H9 (cell line): ENCODE measurements at regions not wholly inside any gene's neighbourhood (a gene's known extent, or its start where the extent isn't known, plus 50 kb on each side); places are given as distances from the start of the nearest gene placed in this dataset.

Source experiments
- DNase-seq: peaks from one replicate; pipeline ENCODE4 v3.0.0-alpha.2; 2017
- H2AFZ ChIP-seq: one replicate; pipeline ENCODE4 v1.6.1; 2013; ENCODE audit warnings: mild to moderate bottlenecking, low read length, control low read depth, moderate library complexity
- H2AK5ac ChIP-seq: 2 replicates; pipeline ENCODE4 v1.6.1; 2013; ENCODE audit warnings: low read length, control low read depth, mixed read lengths; ENCODE audit not compliant: insufficient read length
- H2BK120ac ChIP-seq: one replicate; pipeline ENCODE4 v1.6.1; 2013; ENCODE audit warnings: low read depth, mild to moderate bottlenecking, low read length, control low read depth, inconsistent platforms; ENCODE audit not compliant: poor library complexity, severe bottlenecking
- H2BK12ac ChIP-seq: 2 replicates; pipeline ENCODE4 v1.6.1; 2013; ENCODE audit warnings: low read length, control low read depth, mixed read lengths, low read depth; ENCODE audit not compliant: insufficient read length
- H2BK15ac ChIP-seq: 2 replicates; pipeline ENCODE4 v1.6.1; 2013; ENCODE audit warnings: low read depth, low read length, control low read depth
- H2BK20ac ChIP-seq: one replicate; pipeline ENCODE4 v1.6.1; 2013; ENCODE audit warnings: low read depth, mild to moderate bottlenecking, low read length, control low read depth, inconsistent platforms; ENCODE audit not compliant: poor library complexity, severe bottlenecking
- H2BK5ac ChIP-seq: 2 replicates; pipeline ENCODE4 v1.6.1; 2013; ENCODE audit warnings: low read length, control low read depth, mixed read lengths; ENCODE audit not compliant: insufficient read length
- H3K14ac ChIP-seq: 2 replicates; pipeline ENCODE4 v1.6.1; 2013; ENCODE audit warnings: low read length, control low read depth; ENCODE audit not compliant: insufficient read depth
- H3K18ac ChIP-seq: 2 replicates; pipeline ENCODE4 v1.6.1; 2013; ENCODE audit warnings: low read depth, mild to moderate bottlenecking, mixed read lengths, low read length, control low read depth; ENCODE audit not compliant: insufficient read length
- H3K23ac ChIP-seq: 2 replicates; pipeline ENCODE4 v1.6.1; 2013; ENCODE audit warnings: low read length, control low read depth, mixed read lengths, low read depth; ENCODE audit not compliant: insufficient read length
- H3K23me2 ChIP-seq: 2 replicates; pipeline ENCODE4 v1.6.1; 2013; ENCODE audit warnings: low read depth, mild to moderate bottlenecking, mixed read lengths, low read length, control low read depth; ENCODE audit not compliant: insufficient read length, poor library complexity, severe bottlenecking
- H3K27ac ChIP-seq: 2 replicates; pipeline ENCODE4 v1.5.1; 2013; ENCODE audit warnings: low read length, control low read depth, mixed read lengths, low read depth; ENCODE audit not compliant: insufficient read length
- H3K27me3 ChIP-seq: 2 replicates; pipeline ENCODE4 v1.6.1; 2013; ENCODE audit warnings: low read length, control low read depth, inconsistent platforms; ENCODE audit not compliant: insufficient read depth
- H3K4ac ChIP-seq: 2 replicates; pipeline ENCODE4 v1.6.1; 2013; ENCODE audit warnings: low read depth, mild to moderate bottlenecking, control low read depth, inconsistent platforms, low read length, moderate library complexity
- H3K4me1 ChIP-seq: 2 replicates; pipeline ENCODE4 v1.6.1; 2013; ENCODE audit warnings: low read length, control low read depth, inconsistent platforms; ENCODE audit not compliant: insufficient read depth
- H3K4me2 ChIP-seq: 2 replicates; pipeline ENCODE4 v1.6.1; 2013; ENCODE audit warnings: low read length, control low read depth, mixed read lengths; ENCODE audit not compliant: insufficient read length, insufficient read depth
- H3K56ac ChIP-seq: 2 replicates; pipeline ENCODE4 v1.6.1; 2013; ENCODE audit warnings: low read depth, mild to moderate bottlenecking, mixed read lengths, low read length, control low read depth; ENCODE audit not compliant: insufficient read length
- H3K79me1 ChIP-seq: 2 replicates; pipeline ENCODE4 v1.6.1; 2013; ENCODE audit warnings: low read depth, mild to moderate bottlenecking, moderate library complexity, low read length, control low read depth, inconsistent platforms; ENCODE audit not compliant: insufficient read depth, poor library complexity, severe bottlenecking
- H3K79me2 ChIP-seq: 2 replicates; pipeline ENCODE4 v1.6.1; 2013; ENCODE audit warnings: low read length, control low read depth, inconsistent platforms; ENCODE audit not compliant: insufficient read depth
- H3K9ac ChIP-seq: 2 replicates; pipeline ENCODE4 v1.6.1; 2013; ENCODE audit warnings: low read length, control low read depth, mixed read lengths; ENCODE audit not compliant: insufficient read length; ENCODE audit errors: extremely low read depth
- H3K9me3 ChIP-seq: one replicate; pipeline ENCODE4 v1.6.1; 2013; ENCODE audit warnings: low read depth, low read length, inconsistent platforms; ENCODE audit not compliant: control insufficient read depth
- H3T11ph ChIP-seq: one replicate; pipeline ENCODE4 v1.6.1; 2013; ENCODE audit warnings: mild to moderate bottlenecking, low read length, control low read depth, inconsistent platforms
- H4K20me1 ChIP-seq: one replicate; pipeline ENCODE4 v1.6.1; 2013; ENCODE audit not compliant: control insufficient read depth, insufficient read length, insufficient read depth
- H4K5ac ChIP-seq: 2 replicates; pipeline ENCODE4 v1.6.1; 2013; ENCODE audit warnings: low read depth, mild to moderate bottlenecking, mixed read lengths, low read length, control low read depth; ENCODE audit not compliant: insufficient read length
- H4K8ac ChIP-seq: replicated peaks from 2 replicates; pipeline ENCODE4 v1.6.1; 2013; ENCODE audit warnings: low read length, control low read depth, mixed read lengths, low read depth; ENCODE audit not compliant: insufficient read length
- H4K91ac ChIP-seq: 2 replicates; pipeline ENCODE4 v1.6.1; 2013; ENCODE audit warnings: low read depth, mild to moderate bottlenecking, moderate library complexity, mixed read lengths, low read length, control low read depth; ENCODE audit not compliant: insufficient read length
- H3K27ac Mint-ChIP-seq, 3 experiments: 2 replicates in 2 of 3; 3 replicates in 1 of 3; pipeline ENCODE4 v1.8.0; 2020 to 2021; ENCODE audit warnings: mixed read lengths in 3 of 3, mild to moderate bottlenecking in 1 of 3, moderate library complexity in 1 of 3
- H3K27me3 Mint-ChIP-seq: 2 replicates; pipeline ENCODE4 v1.8.0; 2021; ENCODE audit warnings: low read depth, mild to moderate bottlenecking, moderate library complexity, mixed read lengths
- H3K36me3 Mint-ChIP-seq, 3 experiments: 2 replicates in 2 of 3; 3 replicates in 1 of 3; pipeline ENCODE4 v1.8.0; 2020 to 2021; ENCODE audit warnings: low read depth in 3 of 3, mixed read lengths in 3 of 3; ENCODE audit not compliant: insufficient read depth in 1 of 3
- H3K4me1 Mint-ChIP-seq, 2 experiments: 2 replicates each; pipeline ENCODE4 v1.8.0; 2020; ENCODE audit warnings: mixed read lengths in 2 of 2
- H3K4me3 Mint-ChIP-seq, 2 experiments: 2 replicates in 1 of 2; 3 replicates in 1 of 2; pipeline ENCODE4 v1.8.0; 2020 to 2021; ENCODE audit warnings: mild to moderate bottlenecking in 2 of 2, mixed read lengths in 2 of 2, moderate library complexity in 1 of 2
- H3K9me3 Mint-ChIP-seq, 2 experiments: 2 replicates in 1 of 2; 3 replicates in 1 of 2; pipeline ENCODE4 v1.8.0; 2020; ENCODE audit warnings: mild to moderate bottlenecking in 2 of 2, mixed read lengths in 2 of 2, moderate library complexity in 1 of 2
- WGBS: extraction: QIAGEN DNeasy Blood & Tissue Kit; methylation state at CpG from one replicate; pipeline ENCODE4 v1.1.7; 2013; ENCODE audit warnings: missing lambda C conversion rate, low lambda C conversion rate, mixed read lengths; ENCODE audit not compliant: insufficient read length; ENCODE audit errors: extremely low coverage; 5-methylcytosine and 5-hydroxymethylcytosine counted together
- TF ChIP-seq, protein P1 (sequence below): fragments of 200-600 bp; sonication (generic); conservative IDR thresholded peaks from 3 replicates; pipeline ENCODE4 v1.8.0; 2021; ENCODE audit warnings: antibody characterized with exemption, mild to moderate bottlenecking

DNA sequence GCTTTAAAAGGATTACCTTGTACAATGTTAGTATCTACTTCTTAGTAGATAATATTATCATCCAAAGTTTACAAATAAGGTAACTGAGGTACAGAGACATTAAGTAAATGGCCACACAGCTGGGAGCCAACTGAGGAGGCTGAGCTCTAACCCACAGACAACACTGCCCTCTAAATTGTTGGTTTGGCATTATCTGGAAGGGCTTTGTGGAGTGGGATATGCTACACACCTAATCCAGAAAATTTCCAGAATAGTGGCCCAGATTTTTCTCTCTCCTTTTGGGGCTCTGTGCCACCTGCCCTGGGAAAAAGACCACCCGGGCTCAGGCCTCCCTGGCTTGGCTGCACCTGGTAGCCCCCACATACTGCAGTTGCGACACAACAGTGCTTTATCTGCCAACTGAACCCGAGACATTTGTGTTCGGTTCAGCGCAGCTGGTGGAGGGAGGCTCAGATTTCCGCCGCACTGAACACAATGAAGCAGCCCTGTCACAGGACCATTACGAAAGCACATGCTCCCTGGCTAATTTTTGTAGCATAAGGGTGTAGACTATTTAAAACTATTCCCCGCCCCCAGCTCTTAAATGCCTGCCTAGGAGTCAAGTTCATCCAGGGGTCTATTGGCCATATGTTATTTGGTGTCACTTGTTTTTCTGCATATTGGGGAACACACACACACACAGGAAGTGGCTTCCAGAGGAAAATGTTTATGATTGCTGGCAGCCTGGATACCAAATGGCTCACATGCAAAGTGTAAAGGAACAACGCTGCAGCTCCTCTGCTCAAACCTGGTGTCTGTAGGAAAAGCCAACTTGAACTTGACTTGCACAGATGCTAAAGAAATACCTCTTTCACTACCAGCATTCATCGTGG, 92.3 kb upstream of the ESRRG start:
- no peaks in the 10 kb centered on the region for H3K9me3 Mint-ChIP-seq
- H2BK20ac ChIP-seq, result no peak overlapping the region
- no peaks in the 10 kb centered on the region for H3K79me2 ChIP-seq
- no peaks in the 10 kb centered on the region for H4K20me1 ChIP-seq
- no peak overlapping the region for H3K4ac ChIP-seq
- no peaks in the 10 kb centered on the region for H3K79me1 ChIP-seq
- no peak overlapping the region for H3K27ac ChIP-seq
- no CpG with 5 or more reads among the region's 11 CpGs for WGBS
- H3K4me3 Mint-ChIP-seq, result no peak overlapping the region
- H3K23ac ChIP-seq, result no peak overlapping the region
- H3K18ac ChIP-seq, result no peak overlapping the region
- no peak overlapping the region for H2BK120ac ChIP-seq
- no peak overlapping the region for H2BK15ac ChIP-seq
- peaks cover 32 to 44% of the 10 kb centered on the region in 2 experiments for H3K4me1 Mint-ChIP-seq
- H3K27ac Mint-ChIP-seq, result no peak overlapping the region
- H4K8ac ChIP-seq, result no peak overlapping the region
- no peak overlapping the region for H3K56ac ChIP-seq
- H2BK12ac ChIP-seq, result no peak overlapping the region
- DNase-seq, result no peak
- H3K27me3 Mint-ChIP-seq, result no peaks in the 10 kb centered on the region
- H4K5ac ChIP-seq, result no peak overlapping the region
- no peaks in the 10 kb centered on the region for H3K36me3 Mint-ChIP-seq
- H3K14ac ChIP-seq, result no peak overlapping the region
- no peak overlapping the region for H2BK5ac ChIP-seq
- H3K9ac ChIP-seq, result no peak overlapping the region
- no peak overlapping the region for H2AK5ac ChIP-seq
- H3K4me1 ChIP-seq, result peaks cover 4% of the 10 kb centered on the region; the same call in 1 of the 2 replicates
- H3T11ph ChIP-seq, result no peak overlapping the region
- no peak overlapping the region for H3K4me2 ChIP-seq
- H4K91ac ChIP-seq, result no peak overlapping the region
- no peak overlapping the region for H2AFZ ChIP-seq
- H3K23me2 ChIP-seq, result no peaks in the 10 kb centered on the region
- no peaks in the 10 kb centered on the region for H3K9me3 ChIP-seq
- no peaks in the 10 kb centered on the region for H3K27me3 ChIP-seq
- TF ChIP-seq, protein P1, sequence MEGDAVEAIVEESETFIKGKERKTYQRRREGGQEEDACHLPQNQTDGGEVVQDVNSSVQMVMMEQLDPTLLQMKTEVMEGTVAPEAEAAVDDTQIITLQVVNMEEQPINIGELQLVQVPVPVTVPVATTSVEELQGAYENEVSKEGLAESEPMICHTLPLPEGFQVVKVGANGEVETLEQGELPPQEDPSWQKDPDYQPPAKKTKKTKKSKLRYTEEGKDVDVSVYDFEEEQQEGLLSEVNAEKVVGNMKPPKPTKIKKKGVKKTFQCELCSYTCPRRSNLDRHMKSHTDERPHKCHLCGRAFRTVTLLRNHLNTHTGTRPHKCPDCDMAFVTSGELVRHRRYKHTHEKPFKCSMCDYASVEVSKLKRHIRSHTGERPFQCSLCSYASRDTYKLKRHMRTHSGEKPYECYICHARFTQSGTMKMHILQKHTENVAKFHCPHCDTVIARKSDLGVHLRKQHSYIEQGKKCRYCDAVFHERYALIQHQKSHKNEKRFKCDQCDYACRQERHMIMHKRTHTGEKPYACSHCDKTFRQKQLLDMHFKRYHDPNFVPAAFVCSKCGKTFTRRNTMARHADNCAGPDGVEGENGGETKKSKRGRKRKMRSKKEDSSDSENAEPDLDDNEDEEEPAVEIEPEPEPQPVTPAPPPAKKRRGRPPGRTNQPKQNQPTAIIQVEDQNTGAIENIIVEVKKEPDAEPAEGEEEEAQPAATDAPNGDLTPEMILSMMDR, result no peak
